ENCODE measurements at regions not wholly inside any gene's neighbourhood (a gene's known extent, or its start where the extent isn't known, plus 50 kb on each side); places are given as distances from the start of the nearest gene placed in this dataset.

- no peak for DNase-seq (ENCODE audit: low spot score)
- BruUV-seq (replicated peaks) = no TSS peak
- H3K9ac ChIP-seq (ENCODE audit: insufficient read depth, low read depth, low read length) = no peak overlapping the region
- no peaks in the 10 kb centered on the region for H3K79me2 ChIP-seq (ENCODE audit: insufficient read depth, low read length)
- no peak overlapping the region for H3K4me2 ChIP-seq (ENCODE audit: low read depth, low read length)
- no peaks in the 10 kb centered on the region for H3K36me3 ChIP-seq (replicated peaks in 1 of 2; ENCODE audit: control insufficient read depth in 1 of 2, insufficient read depth in 2 of 2, low read length in 2 of 2)
- ATAC-seq = no peak
- no peak overlapping the region for H3K4me3 ChIP-seq (replicated peaks in 1 of 3; ENCODE audit: insufficient read depth in 1 of 3, low read depth in 2 of 3, low read length in 3 of 3)
- H3K27ac ChIP-seq (ENCODE audit: extremely low read length, insufficient read depth, low read length) = no peak overlapping the region
- peaks cover 7% of the 10 kb centered on the region; the same call in 1 of the 2 replicates for H4K20me1 ChIP-seq (ENCODE audit: insufficient read depth, low read length)
- in situ Hi-C loops (cut with HindIII; ENCODE audit: extremely low pct_ligation_motif_present, low pct_unique_long_range_greater_than_20kb) (no loop called here), intact Hi-C loops (cut with micrococcal nuclease; ENCODE audit: unreplicated experiment) (no loop called here)
- POLR2A ChIA-PET = no interaction called here
- H3K4me1 ChIP-seq (ENCODE audit: insufficient read depth, low read length) = peaks cover 17% of the 10 kb centered on the region
- no peak for FAIRE-seq
- no peaks in the 10 kb centered on the region for H3K9me3 ChIP-seq (ENCODE audit: low read length)
- WGBS (ENCODE audit: low lambda C conversion rate) = 18% methylated on average over 5 of the region's 5 CpGs
- CTCF ChIA-PET (ENCODE audit: low intra/inter-chr PET ratio, low total read pairs) = no interaction called here
- peaks cover 5 to 31% of the 10 kb centered on the region in 2 experiments; a peak in 4 of 5 replicates for H3K27me3 ChIP-seq (ENCODE audit: control insufficient read depth in 1 of 2, insufficient read depth in 2 of 2, low read length in 2 of 2)
- no peak overlapping the region for H2AFZ ChIP-seq (ENCODE audit: low read length)
- no peak for TF ChIP-seq PPARG (CRISPR knock-in tag; conservative IDR thresholded peaks at IDR 0.05)
- no peak for TF ChIP-seq HMGA1 (CRISPR knock-in tag; conservative IDR thresholded peaks at IDR 0.05)
- no peak for TF ChIP-seq EZH2 (conservative IDR thresholded peaks at IDR 0.05; ENCODE audit: low read depth, low read length)
- TF ChIP-seq KDM5A (IDR thresholded peaks at IDR 0.05; ENCODE audit: borderline replicate concordance, low read length) = no peak
- no peak for TF ChIP-seq NR2F2 (IDR thresholded peaks at IDR 0.05; ENCODE audit: borderline replicate concordance, low read depth)
- no peak for TF ChIP-seq KDM3A (CRISPR knock-in tag; IDR thresholded peaks at IDR 0.05; ENCODE audit: low read depth)
- no peak for TF ChIP-seq GTF3A (CRISPR knock-in tag; conservative IDR thresholded peaks at IDR 0.05)
- TF ChIP-seq ZNF512 (CRISPR knock-in tag; IDR thresholded peaks at IDR 0.05) = no peak
- no peak for TF ChIP-seq ZSCAN22 (CRISPR knock-in tag; IDR thresholded peaks at IDR 0.05)
- no peak for TF ChIP-seq HNF1A (IDR thresholded peaks at IDR 0.05; ENCODE audit: low read depth)
- TF ChIP-seq HNF1A (CRISPR knock-in tag; IDR thresholded peaks at IDR 0.05; ENCODE audit: borderline replicate concordance) = no peak
- TF ChIP-seq TAF15 (IDR thresholded peaks at IDR 0.05; ENCODE audit: low read depth, low read length, poor library complexity, severe bottlenecking) = no peak
- TF ChIP-seq PATZ1 (CRISPR knock-in tag; IDR thresholded peaks at IDR 0.05) = no peak
- TF ChIP-seq ATF5 (CRISPR knock-in tag; IDR thresholded peaks at IDR 0.05; ENCODE audit: low read depth) = no peak
- TF ChIP-seq ZKSCAN8 (CRISPR knock-in tag; IDR thresholded peaks at IDR 0.05; ENCODE audit: borderline replicate concordance) = no peak
These were observed 123.6 kb upstream of the LRFN2 start for GRCh38 chr6:40710626-40711330.
